Ovary (tissue), 7 donors: ENCODE measurements at regions not wholly inside any gene's neighbourhood (a gene's known extent, or its start where the extent isn't known, plus 50 kb on each side); places are given as distances from the start of the nearest gene placed in this dataset.

ENCODE experiments used
- DNase-seq, 5 donors: peaks; one replicate each; pipeline ENCODE4 v3.0.0-alpha.2; 2019 to 2020
- H3K27ac ChIP-seq, 2 donors: fragments of 200-600 bp; one replicate each; pipeline versions ENCODE4 v1.5.1 to v1.8.0; 2019 to 2022
- H3K27me3 ChIP-seq: fragments of 200-600 bp; one replicate; pipeline ENCODE4 v1.8.0; 2022
- H3K36me3 ChIP-seq: fragments of 200-600 bp; sonication (generic); one replicate; pipeline ENCODE4 v1.5.1; 2019
- H3K4me1 ChIP-seq: one replicate; pipeline ENCODE4 v1.8.1; 2013; ENCODE audit warnings: mild to moderate bottlenecking, moderate library complexity; ENCODE audit not compliant: insufficient read depth
- H3K4me3 ChIP-seq: fragments of 200-600 bp; sonication (generic); one replicate; pipeline ENCODE4 v1.5.1; 2017
- H3K9me3 ChIP-seq, 2 donors: fragments of 200-600 bp in 1 of 2; sonication (generic) in 1 of 2; one replicate each; pipeline versions ENCODE4 v1.5.1 to v1.8.1; 2013 to 2019; ENCODE audit warnings: mild to moderate bottlenecking in 1 of 2, moderate library complexity in 1 of 2
- EP300 ChIP-seq: sonication (generic); formaldehyde crosslinking; IDR thresholded peaks from one replicate; pipeline ENCODE4 v1.6.1; 2017; ENCODE audit warnings: antibody characterized with exemption
- POLR2A ChIP-seq: fragments of 450-650 bp; IDR thresholded peaks from one replicate; pipeline ENCODE4 v1.6.1; 2017; ENCODE audit warnings: antibody characterized with exemption, mild to moderate bottlenecking, moderate library complexity
- WGBS, 3 donors: extraction: QIAGEN DNeasy Blood & Tissue Kit in 1 of 3; methylation state at CpG; one replicate each; pipeline versions ENCODE4 v1.1.5 to v1.1.7; 2013 to 2017; 5-methylcytosine and 5-hydroxymethylcytosine counted together
- intact Hi-C, 4 donors: fragments of 100-400 bp; cut with DNase I; formaldehyde crosslinking; loops; one replicate each; pipeline versions ENCODE4 v1.11.0 to v1.15.1; 2022 to 2023
- TF ChIP-seq, protein P1 (sequence below), 3 donors: fragments of 450-650 bp in 2 of 3; fragments of 200-600 bp in 1 of 3; IDR thresholded peaks; one replicate each; pipeline versions ENCODE4 v1.5.1 to v1.8.0; 2016 to 2022; ENCODE audit warnings: antibody characterized with exemption in 3 of 3, mild to moderate bottlenecking in 1 of 3
- donor health status: DM: no; HTN: no; CAD: no; lungs with moderate emphysema.
- donor health status: DM: no; HTN: no; CAD: no.
- donor health status: Bipolar disorder and iron deficiency.
- donor health status: DM: no; HTN: no; CAD: no.
- donor health status: DM: yes; HTN: yes; CAD: no.

DNA sequence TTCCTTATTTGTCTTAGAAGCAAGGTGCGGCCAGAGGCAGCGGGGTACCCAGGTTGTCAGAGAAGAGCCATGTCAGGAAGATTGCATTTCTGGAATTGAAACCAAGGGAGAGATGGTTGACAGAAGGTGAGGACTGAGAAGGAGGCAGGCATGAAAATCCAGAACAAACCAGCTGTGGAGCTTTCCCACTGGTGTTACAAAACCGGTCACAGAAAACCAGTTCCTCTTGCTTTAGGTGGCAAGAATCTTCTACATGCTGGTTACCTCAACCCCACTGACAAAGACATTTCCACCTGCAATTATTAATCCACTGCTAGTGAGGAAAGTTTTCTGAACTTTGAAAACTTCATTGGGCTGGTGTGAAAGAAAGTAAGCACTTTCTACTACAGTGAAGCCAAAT is 64.0 kb upstream of the MED4 start:
- no peaks in the 10 kb centered on the region for H3K27me3 ChIP-seq
- H3K36me3 ChIP-seq = no peaks in the 10 kb centered on the region
- H3K9me3 ChIP-seq = no peaks in the 10 kb centered on the region
- H3K27ac ChIP-seq = no peak overlapping the region
- intact Hi-C loops = no loop called here
- WGBS, 3 donors = 92 to 98% (median 96%) methylated on average over 3 of the region's 3 CpGs
- no peak for DNase-seq
- no peaks in the 10 kb centered on the region for H3K4me1 ChIP-seq
- H3K4me3 ChIP-seq = no peak overlapping the region
- TF ChIP-seq EP300 (no peak), POLR2A (no peak)
- TF ChIP-seq, protein P1, sequence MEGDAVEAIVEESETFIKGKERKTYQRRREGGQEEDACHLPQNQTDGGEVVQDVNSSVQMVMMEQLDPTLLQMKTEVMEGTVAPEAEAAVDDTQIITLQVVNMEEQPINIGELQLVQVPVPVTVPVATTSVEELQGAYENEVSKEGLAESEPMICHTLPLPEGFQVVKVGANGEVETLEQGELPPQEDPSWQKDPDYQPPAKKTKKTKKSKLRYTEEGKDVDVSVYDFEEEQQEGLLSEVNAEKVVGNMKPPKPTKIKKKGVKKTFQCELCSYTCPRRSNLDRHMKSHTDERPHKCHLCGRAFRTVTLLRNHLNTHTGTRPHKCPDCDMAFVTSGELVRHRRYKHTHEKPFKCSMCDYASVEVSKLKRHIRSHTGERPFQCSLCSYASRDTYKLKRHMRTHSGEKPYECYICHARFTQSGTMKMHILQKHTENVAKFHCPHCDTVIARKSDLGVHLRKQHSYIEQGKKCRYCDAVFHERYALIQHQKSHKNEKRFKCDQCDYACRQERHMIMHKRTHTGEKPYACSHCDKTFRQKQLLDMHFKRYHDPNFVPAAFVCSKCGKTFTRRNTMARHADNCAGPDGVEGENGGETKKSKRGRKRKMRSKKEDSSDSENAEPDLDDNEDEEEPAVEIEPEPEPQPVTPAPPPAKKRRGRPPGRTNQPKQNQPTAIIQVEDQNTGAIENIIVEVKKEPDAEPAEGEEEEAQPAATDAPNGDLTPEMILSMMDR (IDR thresholded peaks at IDR 0.05) = no peak

DNA sequence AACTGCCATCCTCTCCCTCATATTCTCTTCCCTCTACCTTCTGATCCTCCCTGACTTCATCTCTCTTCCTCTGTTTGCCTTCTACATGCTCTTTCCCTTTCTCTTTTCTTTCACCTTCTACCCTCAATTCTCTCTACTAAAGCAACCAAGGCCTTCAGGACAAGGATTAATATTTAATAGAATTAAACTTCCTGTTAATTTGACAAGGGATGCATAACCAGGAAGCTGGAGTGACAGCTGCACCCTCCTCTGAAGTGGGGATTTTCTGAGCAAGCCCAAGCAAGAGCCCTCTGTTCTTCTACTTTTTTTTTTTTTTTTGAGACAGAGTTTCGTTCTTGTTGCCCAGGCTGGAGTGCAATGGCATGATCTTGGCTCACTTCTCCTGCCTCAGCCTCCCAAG is 63.4 kb upstream of the MED4 start:
- no peak overlapping the region for H3K4me3 ChIP-seq
- no peak for TF ChIP-seq POLR2A
- TF ChIP-seq, protein P1 (IDR thresholded peaks at IDR 0.05) = no peak
- TF ChIP-seq EP300 = no peak
- no peaks in the 10 kb centered on the region for H3K9me3 ChIP-seq
- intact Hi-C loops = no loop called here
- no peak for DNase-seq
- no peak overlapping the region for H3K27ac ChIP-seq
- no peaks in the 10 kb centered on the region for H3K27me3 ChIP-seq
- no peaks in the 10 kb centered on the region for H3K4me1 ChIP-seq
- no peaks in the 10 kb centered on the region for H3K36me3 ChIP-seq
- WGBS, 3 donors = 81 to 92% (median 92%) methylated on average over 1 of the region's 1 CpG

DNA sequence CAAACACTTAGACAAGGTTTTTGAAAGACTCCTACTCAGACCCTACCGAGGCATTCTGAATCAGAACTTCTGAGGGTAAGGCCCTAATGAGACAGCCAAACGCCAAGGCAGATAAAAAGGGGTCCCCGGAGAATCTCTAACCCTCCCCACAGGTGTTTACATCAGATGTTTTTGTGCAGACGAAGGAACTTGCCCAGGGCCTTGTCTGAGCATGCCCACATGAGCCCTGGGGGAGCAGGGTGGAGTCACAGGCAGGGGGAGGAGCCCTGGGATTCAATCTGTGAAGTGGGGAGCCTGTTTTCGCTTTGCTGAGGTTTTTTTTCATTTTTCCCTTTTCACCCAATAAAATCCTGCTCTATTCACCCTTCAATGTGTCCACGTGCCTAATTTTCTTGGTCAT is 61.6 kb upstream of the MED4 start:
- intact Hi-C loops = no loop called here
- H3K36me3 ChIP-seq = no peaks in the 10 kb centered on the region
- no peak for DNase-seq
- H3K4me1 ChIP-seq = no peaks in the 10 kb centered on the region
- WGBS, 3 donors = 83 to 87% (median 85%) methylated on average over 6 of the region's 6 CpGs
- H3K9me3 ChIP-seq = no peaks in the 10 kb centered on the region
- no peak overlapping the region for H3K27ac ChIP-seq
- no peak overlapping the region for H3K4me3 ChIP-seq
- TF ChIP-seq, protein P1 (IDR thresholded peaks at IDR 0.05) = no peak
- TF ChIP-seq POLR2A = no peak
- no peaks in the 10 kb centered on the region for H3K27me3 ChIP-seq

DNA sequence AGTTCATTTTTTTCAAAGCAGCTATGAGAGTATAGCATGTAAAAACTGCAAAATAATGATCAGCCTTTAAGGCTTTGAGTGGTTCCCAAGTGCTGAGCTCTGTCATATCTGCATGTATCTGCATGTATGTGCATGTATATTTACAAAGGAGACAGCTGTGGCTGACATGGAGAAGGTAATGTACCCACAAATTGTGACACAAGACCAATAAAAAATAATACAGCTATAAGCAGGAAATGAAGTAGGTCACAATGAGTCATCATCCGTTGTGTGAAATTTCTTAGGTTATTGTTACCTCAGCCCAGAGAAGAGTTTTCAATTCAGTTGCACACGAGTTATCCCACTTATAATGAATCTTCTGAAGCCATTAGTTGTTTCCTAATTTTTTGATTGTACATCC is 60.9 kb upstream of the MED4 start:
- H3K9me3 ChIP-seq = no peaks in the 10 kb centered on the region
- H3K27ac ChIP-seq = no peak overlapping the region
- H3K4me3 ChIP-seq = no peak overlapping the region
- TF ChIP-seq, protein P1 (IDR thresholded peaks at IDR 0.05) = no peak
- TF ChIP-seq EP300 (no peak), POLR2A (no peak)
- intact Hi-C loops = no loop called here
- H3K36me3 ChIP-seq = no peaks in the 10 kb centered on the region
- H3K27me3 ChIP-seq = no peaks in the 10 kb centered on the region
- H3K4me1 ChIP-seq = no peaks in the 10 kb centered on the region
- DNase-seq = no peak
- WGBS, 3 donors = 72 to 77% (median 74%) methylated on average over 2 of the region's 2 CpGs

DNA sequence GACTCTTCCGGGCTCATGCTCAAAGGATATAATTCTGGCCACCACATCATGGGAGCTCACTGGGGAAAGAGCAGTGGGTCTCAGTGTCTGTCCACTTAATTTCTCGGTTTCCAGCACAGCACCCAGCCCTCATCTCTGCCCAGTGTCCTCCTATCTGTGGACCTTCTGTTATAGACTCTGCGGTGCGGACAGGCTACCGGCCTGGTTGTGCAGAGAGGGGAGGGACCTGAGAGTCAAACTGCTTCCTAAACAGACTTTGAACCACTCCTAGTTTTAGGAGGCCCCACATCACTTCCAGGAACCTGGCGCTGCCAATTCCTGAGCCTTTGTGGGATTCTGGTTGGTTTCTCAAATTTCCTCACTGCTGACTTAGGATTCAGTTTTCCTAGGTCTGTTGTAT is 59.8 kb upstream of the MED4 start:
- Histone ChIP-seq H3K36me3 (no peaks in the 10 kb centered on the region), H3K27ac (no peak overlapping the region), H3K9me3 (no peaks in the 10 kb centered on the region), H3K4me3 (no peak overlapping the region), H3K4me1 (no peaks in the 10 kb centered on the region), H3K27me3 (no peaks in the 10 kb centered on the region)
- no peak for DNase-seq
- 89 to 98% (median 94%) methylated on average over 6 of the region's 6 CpGs for WGBS, 3 donors
- intact Hi-C loops = no loop called here
- no peak for TF ChIP-seq POLR2A
- TF ChIP-seq EP300 = no peak
- TF ChIP-seq, protein P1 (IDR thresholded peaks at IDR 0.05) = no peak
